Occipital lobe (tissue), 1 donor: ENCODE measurements at regions not wholly inside any gene's neighbourhood (a gene's known extent, or its start where the extent isn't known, plus 50 kb on each side); places are given as distances from the start of the nearest gene placed in this dataset.

Experiments
- DNase-seq: peaks from one replicate; lab custom pipeline; 2025; lab: John Stamatoyannopoulos, UW

DNA sequence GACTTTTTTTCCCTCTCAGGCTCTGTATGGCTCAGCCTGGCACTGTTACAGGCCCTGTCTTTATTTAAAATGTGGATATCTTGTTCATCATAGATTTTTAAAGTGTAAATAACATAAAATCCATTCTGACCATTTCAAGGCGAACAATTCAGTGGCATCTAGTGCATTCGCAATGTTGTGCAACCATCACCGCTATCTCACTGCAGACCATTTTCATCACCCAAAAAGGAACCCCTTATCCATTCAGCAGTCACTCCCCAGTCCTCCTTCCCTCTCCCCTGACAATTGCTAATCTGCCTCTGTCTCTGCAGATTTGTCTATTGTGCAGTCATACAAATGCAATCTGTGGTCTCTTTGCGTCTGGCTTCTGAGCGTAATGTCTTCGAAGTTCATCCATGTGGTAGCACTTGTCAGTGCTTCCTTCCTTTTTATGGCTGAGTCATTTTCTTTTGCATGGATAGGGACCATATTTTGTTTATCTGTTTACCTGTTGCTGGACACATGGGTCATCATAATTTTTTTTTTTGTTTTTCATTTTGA lies 148.8 kb upstream of the LHX5 start:
- DNase-seq, result no peak

GRCh38 chr12:113619202-113619601 lies 147.5 kb upstream of the LHX5 start:
- DNase-seq, result no peak

DNA sequence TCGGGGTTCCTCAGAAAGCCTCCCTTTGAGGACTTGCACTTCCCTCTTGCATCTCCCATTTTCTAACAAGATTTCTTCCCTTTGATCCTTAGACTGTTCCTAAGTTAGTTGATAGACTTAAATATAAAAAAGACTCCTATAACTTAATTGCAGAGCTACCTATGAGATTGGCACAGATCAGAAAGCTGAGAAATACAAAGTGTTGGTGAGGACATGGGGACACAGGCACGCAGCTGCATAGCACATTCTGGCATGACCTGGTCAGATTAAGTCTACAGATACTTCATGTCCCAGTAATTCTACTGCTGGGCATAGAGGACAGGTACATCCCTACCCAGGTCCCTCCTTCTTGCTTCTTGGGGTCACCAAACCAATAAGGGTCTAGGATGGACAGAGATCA lies 141.7 kb upstream of the LHX5 start:
- DNase-seq, result no peak

DNA sequence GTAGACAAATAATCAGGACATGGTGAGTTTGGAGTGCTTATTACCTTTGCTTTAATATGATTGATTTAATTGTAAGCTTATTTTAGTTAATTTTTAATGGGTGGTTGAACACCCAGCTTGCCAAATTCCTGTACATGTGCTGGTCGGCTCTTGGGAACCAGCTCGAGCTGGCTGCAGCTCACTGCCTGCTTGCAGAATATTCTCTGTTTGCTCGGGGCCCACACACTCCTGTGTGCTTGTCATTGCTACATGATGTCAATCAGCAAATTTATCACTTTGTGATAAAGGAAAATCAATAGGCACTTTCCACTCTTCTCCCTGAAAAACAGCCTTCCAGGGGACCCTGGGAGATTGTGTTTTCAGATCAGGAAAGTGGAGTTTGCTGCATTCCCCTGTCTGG lies 141.1 kb upstream of the LHX5 start:
- DNase-seq, result no peak

- DNase-seq, result no peak
These were observed 140.5 kb upstream of the LHX5 start for GRCh38 chr12:113612076-113612728.

GRCh38 chr12:113611652-113612051 lies 140.0 kb upstream of the LHX5 start:
- no peak for DNase-seq

GRCh38 chr12:113610698-113611097 lies 139.0 kb upstream of the LHX5 start:
- DNase-seq, result no peak

- no peak for DNase-seq
These were observed 138.2 kb upstream of the LHX5 start for GRCh38 chr12:113609692-113610469.

DNA sequence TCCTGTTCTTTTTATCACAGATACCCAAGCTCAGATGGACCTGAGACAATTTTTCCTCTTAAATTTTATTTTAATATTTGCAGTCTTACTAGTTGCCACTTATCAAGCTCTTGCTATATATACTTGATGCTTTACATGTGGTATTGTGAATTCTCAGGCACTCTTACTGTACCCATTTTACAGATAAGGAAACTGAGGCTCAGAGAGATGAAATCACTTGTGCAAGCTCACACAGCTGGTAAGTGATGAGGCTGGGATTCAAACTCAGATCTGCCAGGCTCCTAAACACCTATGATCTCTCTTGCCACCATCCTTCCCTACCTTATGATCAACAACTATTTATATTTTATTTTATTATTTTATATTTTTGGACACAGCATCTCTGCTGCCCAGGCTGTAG lies 133.0 kb upstream of the LHX5 start:
- no peak for DNase-seq

GRCh38 chr12:113601656-113602263 lies 130.1 kb upstream of the LHX5 start:
- no peak for DNase-seq

- DNase-seq, result no peak
These were observed 127.2 kb upstream of the LHX5 start for GRCh38 chr12:113598815-113599406.

- no peak for DNase-seq
These were observed 123.3 kb upstream of the LHX5 start for GRCh38 chr12:113594967-113595366.

DNA sequence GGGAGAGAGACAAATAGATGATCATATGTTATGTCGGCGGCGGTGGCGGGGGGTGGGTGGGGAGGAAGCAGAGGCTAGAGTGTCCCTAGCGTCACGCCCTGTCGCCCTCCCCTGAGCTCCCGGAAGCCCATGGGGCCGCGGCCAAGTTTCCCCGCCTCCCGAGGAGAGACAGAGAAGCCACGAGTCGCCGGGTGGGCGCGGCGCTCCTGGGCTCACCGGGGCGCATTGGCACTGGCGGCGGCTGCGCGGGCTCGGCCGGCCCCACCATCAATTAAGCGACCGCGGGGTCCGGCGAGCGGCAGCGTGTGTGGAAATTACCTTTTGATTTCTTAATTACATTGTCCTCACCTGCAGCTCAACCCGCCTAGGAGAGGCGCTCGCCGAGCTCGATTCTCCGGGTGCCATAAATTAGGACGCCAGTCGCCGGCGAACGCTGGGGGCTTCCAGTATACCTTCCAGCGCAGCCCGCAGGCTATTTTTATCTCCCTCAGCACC lies 119.9 kb upstream of the LHX5 start:
- DNase-seq, result no peak

DNA sequence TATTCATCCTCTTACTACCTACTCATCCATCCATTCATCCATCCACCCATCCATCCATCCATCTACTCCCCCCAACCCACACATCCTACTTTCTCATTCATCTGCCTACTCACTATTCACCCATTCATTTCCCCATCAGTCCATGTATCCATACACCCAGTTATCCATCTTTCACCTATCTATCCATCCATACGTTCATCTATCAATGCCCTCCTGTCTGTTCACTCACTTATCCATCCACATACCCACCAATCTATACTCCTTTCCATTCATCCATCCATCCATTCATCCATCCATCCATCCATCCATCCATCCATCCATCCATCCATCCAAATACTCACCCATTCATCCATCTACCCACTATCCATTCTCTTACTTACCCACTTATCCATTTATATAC lies 117.8 kb upstream of the LHX5 start:
- DNase-seq, result no peak

DNA sequence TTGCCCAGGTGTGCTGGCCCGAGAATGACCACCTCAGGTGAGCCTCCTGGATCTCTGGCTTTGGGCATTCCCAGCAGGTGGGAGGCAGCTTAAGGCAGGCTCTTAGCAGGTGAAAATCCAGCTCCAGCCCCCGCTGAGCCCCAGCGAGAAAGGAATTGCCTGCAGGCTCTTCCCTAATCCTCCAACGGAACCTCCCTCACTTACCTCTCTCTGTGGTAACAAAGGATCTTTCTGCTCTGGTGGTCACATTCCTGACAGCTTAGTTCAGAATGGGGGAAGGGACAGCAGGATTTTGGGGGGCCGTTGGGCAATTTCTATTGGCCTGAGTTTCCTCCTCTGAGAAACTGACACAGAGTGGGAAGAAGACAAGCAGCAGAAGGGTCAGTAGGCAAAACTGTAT lies 116.0 kb upstream of the LHX5 start:
- no peak for DNase-seq

- no peak for DNase-seq
These were observed 114.8 kb upstream of the LHX5 start for GRCh38 chr12:113586461-113586860.

DNA sequence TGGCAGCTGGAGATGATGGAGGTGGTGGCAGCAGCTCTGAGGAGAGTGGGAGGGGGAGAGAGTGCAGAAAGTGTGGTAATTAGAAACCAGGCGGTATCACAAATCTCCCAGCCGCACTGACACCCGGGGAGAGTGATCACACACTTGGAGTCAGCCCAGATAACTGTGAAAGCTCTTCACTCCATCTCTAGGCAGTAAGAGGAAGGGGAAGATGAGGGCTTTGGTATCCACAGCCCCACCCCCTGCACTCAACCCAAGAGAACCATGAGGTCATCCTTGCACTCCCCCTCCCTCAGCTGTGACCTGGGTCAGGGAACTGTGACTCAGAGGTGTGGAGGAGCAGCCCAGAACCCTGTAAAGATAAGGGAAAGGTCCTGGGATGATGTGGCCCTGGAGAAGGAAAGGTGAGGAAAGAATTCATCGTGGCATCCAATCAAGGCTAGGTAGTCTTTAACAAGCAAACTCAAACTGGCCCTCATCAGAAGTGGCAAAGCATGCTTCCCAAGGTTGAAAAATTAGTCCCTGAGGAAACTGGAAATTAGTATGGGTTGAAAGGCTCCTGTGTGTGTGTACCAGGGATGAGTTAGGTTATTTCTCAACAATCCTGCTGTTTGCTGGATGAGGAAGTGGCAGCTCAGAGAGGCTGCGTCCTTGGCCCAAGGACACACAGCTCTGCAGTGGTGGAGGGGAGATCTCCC lies 111.0 kb upstream of the LHX5 start:
- DNase-seq, result no peak

DNA sequence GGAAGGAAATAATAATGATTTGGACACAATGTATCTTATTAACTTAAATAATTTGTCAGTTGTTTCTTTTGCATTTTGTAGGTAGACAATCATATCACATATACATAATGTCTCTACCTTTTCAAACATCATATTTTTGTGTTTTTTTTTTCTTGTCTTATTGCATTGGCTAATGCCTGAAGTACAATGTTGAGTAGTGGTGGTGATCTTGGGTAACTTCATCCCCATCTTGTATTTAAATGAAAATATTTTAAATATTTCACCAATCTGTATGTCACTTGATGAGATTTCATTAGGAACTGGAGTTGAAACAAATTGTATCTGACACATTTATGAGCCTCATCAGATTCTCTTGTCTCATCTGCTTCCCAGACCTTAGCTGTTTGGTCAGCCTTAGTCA lies 109.7 kb upstream of the LHX5 start:
- no peak for DNase-seq

- DNase-seq, result no peak
These were observed 108.8 kb upstream of the LHX5 start for GRCh38 chr12:113580437-113580836.

- no peak for DNase-seq
These were observed 105.9 kb upstream of the LHX5 start for GRCh38 chr12:113577464-113578129.

DNA sequence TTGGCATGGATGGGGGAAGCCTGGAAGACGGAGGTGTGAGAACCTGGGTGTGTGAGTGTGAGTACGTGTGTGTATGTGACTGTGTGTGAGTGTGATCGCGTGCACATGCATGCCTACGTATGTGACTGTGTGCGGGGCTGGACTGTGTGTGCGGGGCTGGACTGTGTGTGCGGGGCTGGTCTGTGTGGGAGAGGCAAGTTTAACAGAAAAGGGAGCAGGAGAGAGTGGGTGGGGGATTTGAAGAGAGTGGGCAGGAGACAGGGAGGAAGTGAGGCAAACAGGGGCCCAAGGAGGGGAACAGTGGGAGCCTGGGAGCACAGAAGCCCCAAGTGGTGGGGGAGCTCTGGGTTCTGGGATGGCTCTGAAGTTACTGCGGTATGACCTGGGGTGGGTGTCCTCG lies 103.7 kb upstream of the LHX5 start:
- DNase-seq, result no peak
